IPS-18c (cell line): ENCODE measurements at regions not wholly inside any gene's neighbourhood (a gene's known extent, or its start where the extent isn't known, plus 50 kb on each side); places are given as distances from the start of the nearest gene placed in this dataset.
"Not testable (repeated sequence)": the region's sequence is repeated elsewhere in the genome, so short reads cannot be mapped to it uniquely, and the experiment has no call there.

Source experiments
- H3K4me3 ChIP-seq: 2 replicates; pipeline ENCODE4 v1.7.0; 2013; ENCODE audit warnings: low read depth, mild to moderate bottlenecking, low read length, moderate library complexity; ENCODE audit not compliant: insufficient read depth
- H3K9me3 ChIP-seq: one replicate; pipeline ENCODE4 v1.6.1; 2013; ENCODE audit warnings: mild to moderate bottlenecking, low read length, moderate library complexity; ENCODE audit not compliant: control insufficient read depth, insufficient read depth

DNA sequence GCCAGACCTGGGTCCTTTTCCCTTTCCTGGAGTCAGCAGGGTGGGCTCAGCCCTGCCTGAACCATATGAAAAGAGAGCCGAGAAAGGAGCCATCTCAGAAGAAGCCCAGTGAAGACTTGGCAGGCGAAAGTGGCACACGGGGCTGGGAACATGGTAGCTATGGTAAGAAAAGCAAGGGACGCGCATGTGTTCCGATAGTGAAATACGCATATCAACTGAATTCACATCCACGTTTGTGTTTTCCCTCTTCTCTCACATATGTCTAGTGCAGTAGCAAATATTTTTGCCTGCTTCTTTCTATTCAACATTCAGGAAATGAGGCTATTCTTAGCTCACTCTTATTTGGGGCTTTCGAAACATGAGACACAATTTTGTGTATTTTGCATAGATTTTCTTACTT lies 54.1 kb upstream of the PEG3 start:
- H3K9me3 ChIP-seq: peaks cover 21% of the 10 kb centered on the region
- H3K4me3 ChIP-seq: no peak overlapping the region; the same call in 1 of the 2 replicates

GRCh38 chr19:56896095-56896494 lies 55.6 kb upstream of the PEG3 start:
- H3K9me3 ChIP-seq: peaks cover 25% of the 10 kb centered on the region
- no peak overlapping the region for H3K4me3 ChIP-seq

DNA sequence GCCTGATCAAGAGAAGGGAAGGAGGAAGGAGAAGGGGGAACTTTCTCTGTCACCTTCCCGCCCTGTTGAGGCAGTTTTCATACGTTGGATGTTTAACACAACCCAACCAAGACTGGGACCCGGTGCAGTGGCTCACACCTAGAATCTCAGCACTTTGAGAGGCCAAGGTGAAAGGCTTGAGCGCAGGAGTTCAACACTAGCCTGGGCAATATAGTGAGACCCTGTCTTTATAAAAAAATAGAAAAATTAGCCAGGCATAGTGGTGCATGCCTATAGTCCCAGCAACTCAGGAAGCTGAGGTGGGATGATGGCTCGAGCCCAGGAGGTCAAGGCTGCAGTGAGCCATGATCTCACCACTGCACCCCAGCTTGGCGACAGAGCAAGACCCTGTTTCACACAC lies 59.4 kb upstream of the PEG3 start:
- Histone ChIP-seq H3K9me3 (peaks cover 16% of the 10 kb centered on the region), H3K4me3 (no peak overlapping the region)

GRCh38 chr19:56900573-56901097 lies 60.1 kb upstream of the PEG3 start:
- H3K9me3 ChIP-seq: peaks cover 17% of the 10 kb centered on the region

GRCh38 chr19:56905631-56906150 lies 65.2 kb upstream of the PEG3 start:
- Histone ChIP-seq H3K4me3 (no peak overlapping the region), H3K9me3 (peaks cover 25% of the 10 kb centered on the region)

More at GRCh38 chr19:56900573-56901097, 60.1 kb upstream of the PEG3 start:
- peak overlapping the region; percentile 16; the same call in 1 of the 2 replicates for H3K4me3 ChIP-seq

- Histone ChIP-seq H3K9me3 (peaks cover 30% of the 10 kb centered on the region), H3K4me3 (no peak overlapping the region)
Observed at GRCh38 chr19:56912401-56913112, 72.0 kb upstream of the PEG3 start.

- peaks cover 26% of the 10 kb centered on the region for H3K9me3 ChIP-seq
- not testable (repeated sequence) for H3K4me3 ChIP-seq
Observed at GRCh38 chr19:56913113-56913455, 72.6 kb upstream of the PEG3 start.

- Histone ChIP-seq H3K9me3 (peaks cover 26% of the 10 kb centered on the region), H3K4me3 (no peak overlapping the region)
Observed at GRCh38 chr19:56916528-56916927, 76.0 kb upstream of the PEG3 start.

DNA sequence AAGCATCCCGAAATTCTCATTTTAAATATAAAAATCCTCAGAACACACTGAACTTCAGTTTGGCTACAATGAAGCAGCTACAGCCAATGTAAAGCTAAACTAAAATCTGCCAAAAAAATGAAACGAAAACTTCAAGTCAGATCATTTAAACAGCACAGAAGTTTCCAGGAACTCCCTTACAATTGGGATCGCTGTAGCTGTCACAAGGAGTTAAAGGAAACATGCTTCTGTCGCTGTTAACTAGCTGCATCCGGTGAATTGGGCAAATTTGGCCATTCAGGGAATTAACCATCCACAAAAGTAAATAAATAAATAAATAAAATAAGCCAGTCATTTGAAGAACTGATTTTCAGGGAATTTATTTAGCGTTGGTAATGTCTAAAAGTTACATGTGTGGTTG lies 77.0 kb upstream of the PEG3 start:
- Histone ChIP-seq H3K9me3 (peaks cover 25% of the 10 kb centered on the region), H3K4me3 (no peak overlapping the region)

DNA sequence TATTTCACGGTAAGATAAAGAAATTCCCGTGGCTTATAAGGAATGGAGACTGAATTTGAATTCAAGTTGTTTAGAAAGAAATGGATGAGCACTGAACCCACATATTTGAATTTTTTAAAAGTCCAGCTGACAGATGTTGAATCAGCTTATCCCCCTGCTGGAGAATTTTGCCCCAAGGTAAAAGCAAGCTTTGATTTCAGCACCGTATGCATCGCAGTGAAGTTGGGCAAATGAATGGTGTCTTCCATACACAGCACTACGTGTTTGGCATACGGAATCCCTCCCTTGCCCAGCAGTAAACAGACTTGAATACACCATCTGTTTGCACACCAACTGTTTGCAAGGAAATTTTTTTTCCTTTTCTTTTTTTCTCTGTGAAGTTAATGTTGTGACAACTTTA lies 77.5 kb upstream of the PEG3 start:
- H3K4me3 ChIP-seq: no peak overlapping the region
- peaks cover 25% of the 10 kb centered on the region for H3K9me3 ChIP-seq

- Histone ChIP-seq H3K4me3 (no peak overlapping the region), H3K9me3 (peaks cover 20% of the 10 kb centered on the region)
Observed at GRCh38 chr19:56918682-56919307, 78.3 kb upstream of the PEG3 start.

DNA sequence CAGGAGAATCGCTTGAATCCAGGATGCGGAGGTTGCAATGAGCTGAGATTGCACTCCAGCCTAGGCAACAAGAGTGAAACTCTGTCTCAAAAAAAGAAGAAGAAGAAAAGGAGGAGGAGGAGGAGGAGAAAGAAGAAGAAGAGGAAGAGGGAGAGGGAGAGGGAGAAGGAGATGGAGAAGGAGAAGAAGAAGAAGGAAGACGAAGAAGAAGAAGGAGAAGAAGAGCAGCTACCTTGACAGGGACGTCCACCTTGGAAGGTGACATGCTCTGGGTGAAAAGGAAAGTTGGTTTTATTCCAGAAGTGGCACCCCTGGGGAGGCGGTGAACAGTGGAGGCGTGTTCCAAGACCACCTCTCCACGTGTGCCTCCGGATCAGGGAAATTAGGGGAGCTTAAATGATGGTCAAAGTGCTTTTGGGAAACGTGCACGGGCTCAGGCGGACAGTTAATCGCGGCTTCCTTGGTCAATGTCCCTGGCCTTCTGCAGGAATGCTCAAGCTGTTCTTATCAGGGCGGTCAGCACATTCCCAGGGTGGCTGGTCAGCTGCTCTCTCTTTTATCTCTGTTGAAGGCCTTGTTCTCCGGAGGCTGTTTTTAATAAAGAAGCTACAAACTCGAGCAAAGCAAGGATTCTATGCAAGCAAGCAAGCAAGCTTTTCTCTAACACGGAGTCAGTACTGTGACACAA lies 78.9 kb upstream of the PEG3 start:
- H3K9me3 ChIP-seq: peaks cover 19% of the 10 kb centered on the region
- H3K4me3 ChIP-seq: no peak overlapping the region; the same call in 1 of the 2 replicates

DNA sequence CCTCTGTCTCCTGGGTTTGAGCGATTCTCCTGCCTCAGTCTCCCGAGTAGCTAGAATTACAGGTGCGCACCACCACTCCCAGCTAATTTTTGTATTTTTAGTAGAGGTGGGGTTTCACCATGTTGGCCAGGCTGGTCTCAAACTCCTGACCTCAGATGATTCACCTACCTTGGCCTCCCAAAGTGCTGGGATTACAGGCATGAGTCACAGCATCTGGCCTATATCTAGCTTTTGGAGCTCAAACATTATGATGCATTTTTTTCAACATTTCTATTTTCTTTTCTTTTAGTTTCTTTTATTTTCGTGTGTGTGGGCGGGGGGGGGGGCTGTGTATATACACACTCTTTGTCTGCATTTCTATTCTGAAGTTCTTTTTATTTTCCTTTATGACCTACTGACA lies 85.6 kb upstream of the PEG3 start:
- H3K9me3 ChIP-seq: peaks cover 30% of the 10 kb centered on the region
- H3K4me3 ChIP-seq: not testable (repeated sequence)

DNA sequence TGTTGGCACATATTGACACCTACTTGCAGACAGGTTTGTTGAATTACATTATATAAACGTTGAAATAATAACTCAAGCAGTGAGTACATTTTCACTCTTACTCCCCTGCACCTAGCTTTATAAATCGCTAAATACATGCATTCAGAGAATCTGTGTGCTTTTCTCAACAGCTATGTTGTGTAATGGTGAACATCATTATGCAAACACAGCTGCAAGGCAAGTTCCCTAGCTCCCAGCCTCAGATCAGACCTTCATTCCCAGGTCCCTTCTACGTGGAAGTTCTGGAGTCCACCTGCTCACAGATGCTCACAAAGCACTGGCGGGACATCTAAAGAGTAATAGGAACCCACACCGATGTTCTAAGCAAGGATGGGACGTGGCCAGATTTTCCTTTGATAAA lies 86.8 kb upstream of the PEG3 start:
- peaks cover 25% of the 10 kb centered on the region for H3K9me3 ChIP-seq
- H3K4me3 ChIP-seq: no peak overlapping the region

DNA sequence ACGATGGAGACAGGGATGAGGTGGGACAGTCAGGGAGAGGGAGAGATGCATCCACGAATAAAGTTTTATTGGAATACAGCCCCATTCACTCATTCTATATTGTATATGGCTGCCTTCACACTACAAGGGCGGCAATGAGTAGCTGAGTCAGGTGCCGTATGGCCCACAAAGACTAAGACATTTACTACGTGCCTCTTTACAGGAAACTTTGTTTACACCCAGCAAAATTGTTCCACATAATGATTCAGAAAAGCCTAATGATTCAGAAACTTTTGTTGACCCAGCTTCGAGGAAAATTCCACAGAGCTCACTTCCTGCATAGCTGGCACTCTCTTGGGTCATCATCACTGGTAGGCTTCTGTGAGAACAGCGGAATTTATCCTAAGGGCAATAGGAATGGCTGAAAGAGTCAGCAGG lies 87.3 kb upstream of the PEG3 start:
- Histone ChIP-seq H3K4me3 (no peak overlapping the region), H3K9me3 (peaks cover 27% of the 10 kb centered on the region)

- Histone ChIP-seq H3K4me3 (no peak overlapping the region), H3K9me3 (peaks cover 36% of the 10 kb centered on the region)
Observed at GRCh38 chr19:56930647-56931535, 90.4 kb upstream of the PEG3 start.
